Activated naive CD4-positive, alpha-beta T cell treated with anti-CD3 and anti-CD28 coated beads, Interleukin-2, amount 50 U/mL, for 16 hours (primary cell): ENCODE measurements at regions not wholly inside any gene's neighbourhood (a gene's known extent, or its start where the extent isn't known, plus 50 kb on each side); places are given as distances from the start of the nearest gene placed in this dataset.
"Not testable (repeated sequence)": the region's sequence is repeated elsewhere in the genome, so short reads cannot be mapped to it uniquely, and the experiment has no call there.

ENCODE experiments used
- DNase-seq: peaks from one replicate; pipeline ENCODE4 v3.0.0-alpha.2; 2020

DNA sequence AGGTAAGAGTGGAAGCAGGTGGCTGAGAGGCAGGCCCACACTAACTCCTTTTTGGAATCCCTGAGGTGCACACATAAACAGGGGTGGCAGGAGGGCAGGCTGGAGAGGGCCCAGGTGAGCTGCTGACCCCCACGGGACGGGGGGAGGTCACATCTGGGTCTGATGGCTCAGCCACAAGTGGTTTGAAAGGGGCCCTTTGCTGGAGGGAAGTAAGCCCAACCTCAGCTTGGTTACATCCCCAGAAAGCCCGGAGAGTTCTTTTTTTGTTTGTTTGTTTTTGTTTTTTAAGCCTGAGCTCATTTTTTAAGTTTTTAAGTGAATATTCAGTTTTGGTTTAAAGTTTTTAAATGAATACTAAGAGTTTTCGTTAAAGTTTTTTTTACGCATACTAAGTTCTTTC is 72.8 kb upstream of the CUX1 start:
- DNase-seq = no peak

- no peak for DNase-seq
These were observed 71.1 kb upstream of the CUX1 start for GRCh38 chr7:101746314-101746713.

DNA sequence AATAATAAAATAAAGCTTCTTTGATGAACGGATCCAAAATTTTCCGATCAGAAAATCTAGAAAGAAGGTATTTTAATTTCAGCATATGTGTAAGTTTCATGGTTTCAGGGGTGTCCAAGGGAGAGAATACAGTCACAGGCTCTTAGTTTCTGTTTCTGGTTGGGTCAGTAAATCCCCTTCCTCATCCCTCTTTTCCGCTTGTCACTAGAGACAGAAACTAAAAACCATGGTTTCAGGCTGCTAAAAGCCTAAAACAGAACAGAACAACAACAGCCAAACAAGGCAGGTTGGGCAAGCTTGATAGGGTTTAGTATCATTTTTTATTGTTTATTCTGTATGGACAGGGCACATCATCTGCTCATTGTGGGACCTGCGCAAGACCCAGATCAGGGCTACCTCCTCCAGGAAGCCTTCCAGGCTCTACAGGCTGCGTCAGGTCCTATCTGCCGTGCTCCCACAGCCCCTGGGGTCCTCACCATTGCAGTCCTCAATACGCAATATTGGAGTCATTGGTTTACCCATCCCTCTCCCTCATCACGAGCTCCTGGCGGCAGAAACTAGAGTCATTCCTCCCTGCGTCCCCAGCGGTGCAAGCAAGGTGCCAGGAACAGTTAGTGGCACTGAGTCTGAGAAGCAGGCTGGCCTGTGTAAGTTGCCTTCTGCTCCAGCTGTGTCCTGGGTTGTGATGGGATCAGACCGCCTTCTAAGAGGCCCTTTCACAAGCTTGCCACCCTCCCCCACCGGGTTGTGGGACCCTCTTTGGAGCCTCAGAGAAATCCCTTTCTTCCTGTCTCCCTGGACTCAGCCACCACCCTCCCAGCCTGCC is 70.2 kb upstream of the CUX1 start:
- DNase-seq = no peak

GRCh38 chr7:101747879-101748345 is 69.5 kb upstream of the CUX1 start:
- DNase-seq = no peak

DNA sequence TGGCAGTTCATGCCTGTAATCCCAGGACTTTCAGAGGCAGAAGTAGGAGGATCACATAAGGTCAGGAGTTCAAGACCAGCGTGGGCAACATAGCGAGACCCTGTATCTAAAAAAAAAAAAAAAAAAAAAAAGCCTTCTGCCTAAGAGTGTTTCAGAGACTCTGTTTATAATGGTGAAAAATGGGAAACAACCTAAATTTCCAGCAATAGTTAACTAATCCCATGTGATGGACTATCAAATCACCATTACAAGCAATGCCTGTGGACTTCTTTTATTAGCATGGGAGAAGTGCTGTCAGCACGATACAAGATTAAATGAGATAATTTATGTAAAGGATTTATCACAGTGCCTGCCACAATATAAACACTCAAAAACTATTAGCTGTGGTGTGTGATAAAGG is 67.5 kb upstream of the CUX1 start:
- no peak for DNase-seq

DNA sequence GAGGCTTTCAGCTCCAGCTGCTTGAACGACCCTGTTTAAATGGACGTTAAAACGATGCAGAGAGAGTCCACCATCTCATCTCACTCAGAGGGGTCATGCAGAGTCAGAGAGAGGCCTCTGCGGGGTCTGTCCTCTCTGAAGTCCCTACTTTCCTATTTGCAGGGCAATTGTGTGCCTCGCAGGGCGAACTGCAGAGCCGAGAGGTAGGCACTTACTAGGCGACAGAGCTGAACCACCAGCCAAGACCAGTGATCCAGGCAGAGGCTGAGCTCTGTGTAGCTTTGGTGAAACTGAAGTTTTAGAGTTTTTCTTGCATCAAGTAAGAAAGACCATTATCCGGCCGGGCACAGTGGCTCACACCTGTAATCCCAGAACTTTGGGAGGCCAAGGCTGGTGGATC is 64.1 kb upstream of the CUX1 start:
- DNase-seq = no peak

- no peak for DNase-seq
These were observed 62.8 kb upstream of the CUX1 start for GRCh38 chr7:101754424-101755159.

DNA sequence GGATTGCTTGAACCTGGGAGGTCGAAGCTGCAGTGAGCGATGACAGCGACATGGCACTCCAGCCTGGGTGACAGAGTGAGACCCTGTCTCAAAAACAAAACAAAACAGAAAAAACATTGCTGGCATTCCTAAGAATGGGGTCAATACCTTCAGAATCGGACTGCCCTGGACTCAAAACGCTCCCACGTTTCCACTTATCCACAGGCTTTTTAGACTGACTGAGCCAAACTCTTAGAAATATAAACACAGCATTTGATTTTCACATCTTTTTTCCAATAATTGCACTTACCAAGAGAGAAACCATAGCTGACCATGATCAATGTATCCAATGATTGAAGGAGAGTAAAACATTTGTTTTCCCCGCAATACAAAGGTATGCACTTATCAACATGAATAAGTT is 59.5 kb upstream of the CUX1 start:
- DNase-seq = no peak

GRCh38 chr7:101758519-101758918 is 58.9 kb upstream of the CUX1 start:
- not testable (repeated sequence) for DNase-seq

DNA sequence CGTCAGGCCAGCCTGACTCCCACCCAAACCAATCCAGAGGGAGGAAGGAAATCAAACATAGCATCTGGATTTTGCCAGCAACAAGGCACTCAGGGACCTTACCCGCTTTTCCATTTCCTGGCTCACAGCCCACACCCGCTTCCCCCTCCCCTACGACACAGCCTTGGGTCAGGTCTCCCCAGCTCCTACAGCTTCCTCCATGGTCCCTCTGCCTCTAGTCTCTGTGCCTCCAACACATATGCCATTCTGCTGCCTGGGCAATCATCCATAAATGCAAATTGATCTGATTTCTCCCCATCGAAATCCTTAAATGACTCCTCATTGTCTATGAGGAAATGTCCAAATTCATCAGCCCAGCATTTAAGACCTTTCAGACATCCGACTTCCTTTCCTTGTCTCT is 53.2 kb upstream of the CUX1 start:
- no peak for DNase-seq

DNA sequence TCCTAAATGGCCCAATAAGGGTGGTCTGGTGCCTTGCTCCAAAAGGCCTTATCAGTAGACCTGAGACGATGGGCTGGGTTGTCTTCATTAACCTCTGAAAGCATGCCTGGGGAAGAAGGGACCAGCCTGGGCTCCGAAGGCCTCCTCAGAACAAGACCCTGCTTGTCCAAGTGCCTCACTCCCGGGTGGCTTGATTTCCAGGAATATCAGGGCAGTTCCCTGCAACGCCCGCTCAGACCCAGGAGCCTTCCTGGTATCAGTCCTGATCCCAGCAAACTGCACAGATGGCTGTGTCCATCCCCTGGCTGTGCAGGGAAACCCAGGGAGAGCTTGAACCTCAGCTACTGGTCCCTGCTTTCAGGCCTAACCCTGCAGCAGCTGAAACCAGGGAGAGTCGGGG is 49.9 kb upstream of the CUX1 start:
- no peak for DNase-seq
